Breast epithelium (tissue), 4 donors: ENCODE measurements at regions not wholly inside any gene's neighbourhood (a gene's known extent, or its start where the extent isn't known, plus 50 kb on each side); places are given as distances from the start of the nearest gene placed in this dataset.

Experiments
- DNase-seq, 2 donors: peaks; one replicate each; pipeline ENCODE4 v3.0.0-alpha.2; 2019; ENCODE audit warnings: low spot score in 2 of 2
- H3K27ac ChIP-seq, 2 donors: fragments of 200-600 bp; sonication (generic) in 1 of 2; one replicate each; pipeline ENCODE4 v1.5.1; 2016 to 2019; ENCODE audit warnings: mild to moderate bottlenecking in 1 of 2
- H3K27me3 ChIP-seq, 2 donors: fragments of 200-600 bp; sonication (generic) in 1 of 2; one replicate each; pipeline versions ENCODE4 v1.5.1 to v1.6.0; 2017 to 2019; ENCODE audit warnings: control low read depth in 1 of 2, mild to moderate bottlenecking in 1 of 2
- H3K36me3 ChIP-seq: fragments of 200-600 bp; one replicate; pipeline ENCODE4 v1.5.1; 2019
- H3K4me1 ChIP-seq, 2 donors: fragments of 200-600 bp; sonication (generic); one replicate each; pipeline ENCODE4 v1.5.1; 2016 to 2019; ENCODE audit warnings: control low read depth in 1 of 2
- H3K4me3 ChIP-seq, 3 donors: fragments of 200-600 bp; sonication (generic); 1 replicate in 2 of 3; 2 replicates in 1 of 3; pipeline ENCODE4 v1.5.1; 2016 to 2019; ENCODE audit warnings: mild to moderate bottlenecking in 3 of 3, moderate library complexity in 2 of 3
- H3K9me3 ChIP-seq, 2 donors: fragments of 200-600 bp; sonication (generic) in 1 of 2; one replicate each; pipeline ENCODE4 v1.5.1; 2016 to 2019; ENCODE audit warnings: control low read depth in 1 of 2
- POLR2A ChIP-seq: fragments of 450-650 bp; IDR thresholded peaks from one replicate; pipeline ENCODE4 v1.6.1; 2016; ENCODE audit warnings: antibody characterized with exemption, mild to moderate bottlenecking, moderate library complexity
- POLR2AphosphoS5 ChIP-seq, 3 donors: sonication (generic); formaldehyde crosslinking; IDR thresholded peaks; one replicate each; pipeline ENCODE4 v1.6.1; 2017; ENCODE audit warnings: antibody characterized with exemption in 3 of 3
- intact Hi-C: fragments of 100-400 bp; cut with DNase I; formaldehyde crosslinking; loops from one replicate; pipeline ENCODE4 v1.15.1; 2023; ENCODE audit warnings: low total_unique reads
- TF ChIP-seq, protein P1 (sequence below), 3 donors: fragments of 450-650 bp; IDR thresholded peaks; one replicate each; pipeline ENCODE4 v1.5.1; 2016 to 2017; ENCODE audit warnings: antibody characterized with exemption in 3 of 3, mild to moderate bottlenecking in 3 of 3, moderate library complexity in 3 of 3

GRCh38 chr13:61712621-61713020, 297.0 kb upstream of the PCDH20 start:
- intact Hi-C loops = no loop called here
- no peaks in the 10 kb centered on the region for H3K9me3 ChIP-seq
- no peak overlapping the region for H3K27ac ChIP-seq
- no peak for DNase-seq
- H3K36me3 ChIP-seq = no peaks in the 10 kb centered on the region
- H3K27me3 ChIP-seq = no peaks in the 10 kb centered on the region
- no peaks in the 10 kb centered on the region for H3K4me1 ChIP-seq
- TF ChIP-seq, protein P1, sequence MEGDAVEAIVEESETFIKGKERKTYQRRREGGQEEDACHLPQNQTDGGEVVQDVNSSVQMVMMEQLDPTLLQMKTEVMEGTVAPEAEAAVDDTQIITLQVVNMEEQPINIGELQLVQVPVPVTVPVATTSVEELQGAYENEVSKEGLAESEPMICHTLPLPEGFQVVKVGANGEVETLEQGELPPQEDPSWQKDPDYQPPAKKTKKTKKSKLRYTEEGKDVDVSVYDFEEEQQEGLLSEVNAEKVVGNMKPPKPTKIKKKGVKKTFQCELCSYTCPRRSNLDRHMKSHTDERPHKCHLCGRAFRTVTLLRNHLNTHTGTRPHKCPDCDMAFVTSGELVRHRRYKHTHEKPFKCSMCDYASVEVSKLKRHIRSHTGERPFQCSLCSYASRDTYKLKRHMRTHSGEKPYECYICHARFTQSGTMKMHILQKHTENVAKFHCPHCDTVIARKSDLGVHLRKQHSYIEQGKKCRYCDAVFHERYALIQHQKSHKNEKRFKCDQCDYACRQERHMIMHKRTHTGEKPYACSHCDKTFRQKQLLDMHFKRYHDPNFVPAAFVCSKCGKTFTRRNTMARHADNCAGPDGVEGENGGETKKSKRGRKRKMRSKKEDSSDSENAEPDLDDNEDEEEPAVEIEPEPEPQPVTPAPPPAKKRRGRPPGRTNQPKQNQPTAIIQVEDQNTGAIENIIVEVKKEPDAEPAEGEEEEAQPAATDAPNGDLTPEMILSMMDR (IDR thresholded peaks at IDR 0.05) = no peak
- TF ChIP-seq POLR2AphosphoS5 (IDR thresholded peaks at IDR 0.05) = no peak
- TF ChIP-seq POLR2A = no peak
- no peak overlapping the region for H3K4me3 ChIP-seq

DNA sequence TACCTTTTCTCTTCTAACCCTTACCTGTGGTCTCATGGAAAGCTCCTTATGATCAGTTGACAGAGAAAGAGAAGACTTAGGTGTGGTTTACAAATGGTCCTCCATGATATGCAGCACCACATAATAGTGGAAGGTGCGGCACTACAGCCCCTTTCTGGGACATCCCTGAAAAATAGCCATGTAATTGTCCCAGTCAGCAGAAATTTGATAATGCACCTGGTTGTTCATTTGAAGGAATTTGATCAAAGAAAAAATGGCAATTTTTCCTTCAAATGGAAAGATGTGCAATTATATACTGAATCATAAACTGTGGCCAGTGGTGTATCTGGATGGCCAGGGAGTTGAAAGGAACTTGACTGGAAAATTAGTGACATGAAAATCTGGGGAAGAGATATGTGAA, 293.6 kb upstream of the PCDH20 start:
- Histone ChIP-seq H3K4me1 (no peaks in the 10 kb centered on the region), H3K27me3 (no peaks in the 10 kb centered on the region), H3K9me3 (peaks cover 0 to 4% of the 10 kb centered on the region in 2 donors), H3K27ac (no peak overlapping the region), H3K36me3 (no peaks in the 10 kb centered on the region), H3K4me3 (no peak overlapping the region)
- intact Hi-C loops = no loop called here
- DNase-seq = no peak
- TF ChIP-seq POLR2A = no peak
- TF ChIP-seq, protein P1 (IDR thresholded peaks at IDR 0.05) = no peak
- TF ChIP-seq POLR2AphosphoS5 (IDR thresholded peaks at IDR 0.05) = no peak

DNA sequence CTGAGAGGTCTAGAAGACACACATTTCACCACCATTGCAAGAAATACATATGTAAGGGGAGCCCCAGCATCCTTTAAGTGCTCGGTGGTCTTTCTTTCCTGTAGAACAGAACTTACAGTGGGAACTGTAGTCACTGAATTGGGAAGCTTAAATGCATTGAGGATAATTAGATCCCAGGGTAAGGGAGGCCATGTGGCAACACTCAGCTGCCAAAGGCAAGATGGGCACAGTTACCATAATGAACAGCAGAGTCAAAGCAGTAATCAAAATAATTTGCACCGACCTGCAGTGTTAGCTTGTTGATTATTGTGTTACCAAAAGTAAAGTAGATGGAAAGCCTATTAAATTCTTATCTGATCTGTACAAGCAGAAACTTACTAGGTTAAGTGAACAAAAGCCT, 291.2 kb upstream of the PCDH20 start:
- Histone ChIP-seq H3K9me3 (peaks cover 0 to 10% of the 10 kb centered on the region in 2 donors), H3K4me3 (no peak overlapping the region), H3K36me3 (no peaks in the 10 kb centered on the region), H3K27me3 (no peaks in the 10 kb centered on the region), H3K4me1 (no peaks in the 10 kb centered on the region), H3K27ac (no peak overlapping the region)
- intact Hi-C loops = no loop called here
- TF ChIP-seq POLR2AphosphoS5 (IDR thresholded peaks at IDR 0.05) (no peak), POLR2A (no peak)
- TF ChIP-seq, protein P1 (IDR thresholded peaks at IDR 0.05) = no peak
- DNase-seq = no peak

- Histone ChIP-seq H3K4me1 (no peaks in the 10 kb centered on the region), H3K36me3 (no peaks in the 10 kb centered on the region), H3K27me3 (no peaks in the 10 kb centered on the region), H3K9me3 (peaks cover 0 to 10% of the 10 kb centered on the region in 2 donors), H3K4me3 (no peak overlapping the region), H3K27ac (no peak overlapping the region)
- no peak for DNase-seq
- TF ChIP-seq, protein P1 (IDR thresholded peaks at IDR 0.05) = no peak
- TF ChIP-seq POLR2AphosphoS5 (IDR thresholded peaks at IDR 0.05) = no peak
- TF ChIP-seq POLR2A = no peak
- intact Hi-C loops = no loop called here
Observed at GRCh38 chr13:61700620-61701019, 285.0 kb upstream of the PCDH20 start.

- Histone ChIP-seq H3K4me1 (no peaks in the 10 kb centered on the region), H3K27ac (no peak overlapping the region), H3K27me3 (no peaks in the 10 kb centered on the region), H3K9me3 (peaks cover 0 to 10% of the 10 kb centered on the region in 2 donors), H3K4me3 (no peak overlapping the region), H3K36me3 (no peaks in the 10 kb centered on the region)
- DNase-seq = no peak
- TF ChIP-seq POLR2AphosphoS5 (IDR thresholded peaks at IDR 0.05) = no peak
- TF ChIP-seq POLR2A = no peak
- TF ChIP-seq, protein P1 (IDR thresholded peaks at IDR 0.05) = no peak
- intact Hi-C loops = no loop called here
Observed at GRCh38 chr13:61700181-61700580, 284.5 kb upstream of the PCDH20 start.
